Hypothalamus (tissue), 51 donors: ENCODE measurements at regions not wholly inside any gene's neighbourhood (a gene's known extent, or its start where the extent isn't known, plus 50 kb on each side); places are given as distances from the start of the nearest gene placed in this dataset.
A peak's percentile ranks its signal among the peaks of the same experiment; 100 is the strongest.
"Not testable (repeated sequence)": the region's sequence is repeated elsewhere in the genome, so short reads cannot be mapped to it uniquely, and the experiment has no call there.

Experiments
- DNase-seq, 51 donors: peaks; one replicate each; lab custom pipeline; 2025; lab: John Stamatoyannopoulos, UW

GRCh38 chr16:52113533-52114183 lies 433.3 kb downstream of the TOX3 start:
- DNase-seq = no peak

- not testable (repeated sequence) for DNase-seq
Observed at GRCh38 chr16:52104993-52105392, 441.9 kb downstream of the TOX3 start.

- DNase-seq = no peak
Observed at GRCh38 chr16:52103791-52104190, 443.2 kb downstream of the TOX3 start.

- DNase-seq = no peak
Observed at GRCh38 chr16:52101246-52101645, 445.7 kb downstream of the TOX3 start.

- no peak for DNase-seq
Observed at GRCh38 chr16:52099382-52099781, 447.6 kb downstream of the TOX3 start.

- DNase-seq = no peak
Observed at GRCh38 chr16:52095471-52095870, 451.5 kb downstream of the TOX3 start.

GRCh38 chr16:52092126-52092525 lies 454.8 kb downstream of the TOX3 start:
- DNase-seq = no peak

GRCh38 chr16:52090080-52090479 lies 456.9 kb downstream of the TOX3 start:
- no peak for DNase-seq

- no peak for DNase-seq
Observed at GRCh38 chr16:52089476-52089875, 457.5 kb downstream of the TOX3 start.

GRCh38 chr16:52086901-52087300 lies 460.0 kb downstream of the TOX3 start:
- DNase-seq = no peak

GRCh38 chr16:52078716-52079655 lies 468.0 kb downstream of the TOX3 start:
- DNase-seq = peak in 7 of 51 donors; percentile 1 to 45 (median 8)

- DNase-seq = no peak
Observed at GRCh38 chr16:52077607-52078006, 469.3 kb downstream of the TOX3 start.

- DNase-seq = no peak
Observed at GRCh38 chr16:52076801-52077201, 470.1 kb downstream of the TOX3 start.

GRCh38 chr16:52076332-52076731 lies 470.6 kb downstream of the TOX3 start:
- DNase-seq = peak in 1 of 51 donors; percentile 1

GRCh38 chr16:52074133-52074532 lies 472.8 kb downstream of the TOX3 start:
- DNase-seq = no peak

GRCh38 chr16:52073024-52073423 lies 473.9 kb downstream of the TOX3 start:
- DNase-seq = no peak

GRCh38 chr16:52071101-52071500 lies 475.8 kb downstream of the TOX3 start:
- no peak for DNase-seq

- no peak for DNase-seq
Observed at GRCh38 chr16:52070341-52071057, 476.4 kb downstream of the TOX3 start.

- peak in 3 of 51 donors; percentile 5 to 75 (median 38) for DNase-seq
Observed at GRCh38 chr16:52069866-52070265, 477.1 kb downstream of the TOX3 start.

GRCh38 chr16:52068447-52069074 lies 478.4 kb downstream of the TOX3 start:
- peak in 21 of 51 donors; percentile 4 to 76 (median 33) for DNase-seq

GRCh38 chr16:52066962-52067361 lies 480.0 kb downstream of the TOX3 start:
- peak in 14 of 51 donors; percentile 2 to 70 (median 24) for DNase-seq
